ENCODE measurements at regions not wholly inside any gene's neighbourhood (a gene's known extent, or its start where the extent isn't known, plus 50 kb on each side); places are given as distances from the start of the nearest gene placed in this dataset.

DNA sequence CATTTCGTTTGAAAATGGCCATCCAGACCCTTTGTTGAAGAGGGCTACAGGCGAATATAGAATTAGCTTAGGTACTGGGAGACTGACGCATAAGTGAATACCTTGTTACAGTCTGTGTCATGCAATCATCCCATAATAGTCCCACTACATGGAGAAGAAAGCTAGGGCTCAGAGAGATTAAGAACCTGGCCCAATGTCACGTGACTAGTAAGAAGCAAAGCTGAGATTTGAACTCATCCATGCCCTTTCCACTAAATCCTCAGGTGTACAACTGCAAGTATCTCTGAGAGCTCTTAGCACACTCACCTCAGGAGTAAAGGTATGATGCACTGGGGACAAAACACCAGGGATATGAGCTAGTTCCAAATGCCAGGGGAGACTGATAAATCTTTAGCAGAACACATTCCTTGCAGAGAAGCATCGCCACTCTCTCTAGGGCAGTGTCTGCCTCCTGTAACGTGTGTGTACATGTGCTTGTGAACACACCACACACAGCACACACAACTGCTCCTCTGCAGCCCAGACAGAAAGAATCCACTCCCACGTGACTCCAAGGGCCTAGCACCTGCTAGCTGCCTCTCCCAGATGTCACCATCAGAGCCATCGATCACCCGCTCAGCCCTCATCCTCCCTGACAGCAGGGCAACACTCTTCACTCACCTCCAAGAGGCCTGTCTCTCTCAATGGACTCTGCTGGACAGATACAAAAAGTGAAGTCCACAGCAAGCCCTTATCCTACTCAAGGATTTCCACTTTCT lies 402.8 kb downstream of the NXPE2 start:
- FAIRE-seq: no peak
- H3K9me3 ChIP-seq (ENCODE audit: control insufficient read depth, low read depth, low read length): no peaks in the 10 kb centered on the region
- no peak overlapping the region for H2AFZ ChIP-seq (ENCODE audit: control insufficient read depth, low read length)
- TF ChIP-seq EZH2 (IDR thresholded peaks at IDR 0.05; ENCODE audit: low read length): no peak
- TF ChIP-seq, protein P1, sequence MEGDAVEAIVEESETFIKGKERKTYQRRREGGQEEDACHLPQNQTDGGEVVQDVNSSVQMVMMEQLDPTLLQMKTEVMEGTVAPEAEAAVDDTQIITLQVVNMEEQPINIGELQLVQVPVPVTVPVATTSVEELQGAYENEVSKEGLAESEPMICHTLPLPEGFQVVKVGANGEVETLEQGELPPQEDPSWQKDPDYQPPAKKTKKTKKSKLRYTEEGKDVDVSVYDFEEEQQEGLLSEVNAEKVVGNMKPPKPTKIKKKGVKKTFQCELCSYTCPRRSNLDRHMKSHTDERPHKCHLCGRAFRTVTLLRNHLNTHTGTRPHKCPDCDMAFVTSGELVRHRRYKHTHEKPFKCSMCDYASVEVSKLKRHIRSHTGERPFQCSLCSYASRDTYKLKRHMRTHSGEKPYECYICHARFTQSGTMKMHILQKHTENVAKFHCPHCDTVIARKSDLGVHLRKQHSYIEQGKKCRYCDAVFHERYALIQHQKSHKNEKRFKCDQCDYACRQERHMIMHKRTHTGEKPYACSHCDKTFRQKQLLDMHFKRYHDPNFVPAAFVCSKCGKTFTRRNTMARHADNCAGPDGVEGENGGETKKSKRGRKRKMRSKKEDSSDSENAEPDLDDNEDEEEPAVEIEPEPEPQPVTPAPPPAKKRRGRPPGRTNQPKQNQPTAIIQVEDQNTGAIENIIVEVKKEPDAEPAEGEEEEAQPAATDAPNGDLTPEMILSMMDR (optimal IDR thresholded peaks at IDR 0.05 in 1 of 3, IDR thresholded peaks at IDR 0.05 in 1 of 3, conservative IDR thresholded peaks at IDR 0.05 in 1 of 3; ENCODE audit: extremely low read depth in 1 of 3, insufficient read depth in 2 of 3, low read length in 3 of 3): no peak
- no peaks in the 10 kb centered on the region for H3K9me1 ChIP-seq (ENCODE audit: control insufficient read depth, extremely low read depth, insufficient read depth, low read length)
- dilution Hi-C loops (cut with MboI; ENCODE audit: extremely low pct_ligation_motif_present, low sequenced_read_pairs): no loop called here
- no peaks in the 10 kb centered on the region for H3K27me3 ChIP-seq (ENCODE audit: control insufficient read depth, extremely low read depth, insufficient read depth, low read length)
- no peaks in the 10 kb centered on the region for H3K79me2 ChIP-seq (ENCODE audit: control insufficient read depth, insufficient read depth, low read length)
- H3K36me3 ChIP-seq (ENCODE audit: control insufficient read depth in 2 of 2, extremely low read depth in 1 of 2, insufficient read depth in 2 of 2, low read length in 2 of 2): no peaks in the 10 kb centered on the region
- DNase-seq (ENCODE audit: low read depth, low spot score): no peak
- no peak overlapping the region for H3K27ac ChIP-seq (ENCODE audit: control insufficient read depth, insufficient read depth, low read length)
- H4K20me1 ChIP-seq (ENCODE audit: control insufficient read depth, extremely low read depth, insufficient read depth, low read length): no peaks in the 10 kb centered on the region
- H3K4me2 ChIP-seq (ENCODE audit: control insufficient read depth, extremely low read depth, insufficient read depth, low read depth, low read length): no peak overlapping the region
- no peaks in the 10 kb centered on the region for H3K4me1 ChIP-seq (ENCODE audit: control insufficient read depth, extremely low read depth, insufficient read depth, low read length)
- H3K9ac ChIP-seq (ENCODE audit: control insufficient read depth, extremely low read depth, insufficient read depth, low read length): no peak overlapping the region
- H3K4me3 ChIP-seq (ENCODE audit: control insufficient read depth in 2 of 3, extremely low read depth in 1 of 3, insufficient read depth in 2 of 3, low read depth in 1 of 3, low read length in 3 of 3): no peak overlapping the region

- H3K79me2 ChIP-seq (ENCODE audit: control insufficient read depth, insufficient read depth, low read length): no peaks in the 10 kb centered on the region
- FAIRE-seq: no peak
- no peaks in the 10 kb centered on the region for H4K20me1 ChIP-seq (ENCODE audit: control insufficient read depth, extremely low read depth, insufficient read depth, low read length)
- H3K4me3 ChIP-seq (ENCODE audit: control insufficient read depth in 2 of 3, extremely low read depth in 1 of 3, insufficient read depth in 2 of 3, low read depth in 1 of 3, low read length in 3 of 3): no peak overlapping the region
- no peaks in the 10 kb centered on the region for H3K4me1 ChIP-seq (ENCODE audit: control insufficient read depth, extremely low read depth, insufficient read depth, low read length)
- no peaks in the 10 kb centered on the region for H3K9me3 ChIP-seq (ENCODE audit: control insufficient read depth, low read depth, low read length)
- no peak overlapping the region for H3K4me2 ChIP-seq (ENCODE audit: control insufficient read depth, extremely low read depth, insufficient read depth, low read depth, low read length)
- no peak for DNase-seq (ENCODE audit: low read depth, low spot score)
- H2AFZ ChIP-seq (ENCODE audit: control insufficient read depth, low read length): no peak overlapping the region
- no peaks in the 10 kb centered on the region for H3K27me3 ChIP-seq (ENCODE audit: control insufficient read depth, extremely low read depth, insufficient read depth, low read length)
- no peak overlapping the region for H3K9ac ChIP-seq (ENCODE audit: control insufficient read depth, extremely low read depth, insufficient read depth, low read length)
- dilution Hi-C loops (cut with MboI; ENCODE audit: extremely low pct_ligation_motif_present, low sequenced_read_pairs): no loop called here
- no peaks in the 10 kb centered on the region for H3K9me1 ChIP-seq (ENCODE audit: control insufficient read depth, extremely low read depth, insufficient read depth, low read length)
- no peak overlapping the region for H3K27ac ChIP-seq (ENCODE audit: control insufficient read depth, insufficient read depth, low read length)
- TF ChIP-seq, protein P1 (optimal IDR thresholded peaks at IDR 0.05 in 1 of 3, IDR thresholded peaks at IDR 0.05 in 1 of 3, conservative IDR thresholded peaks at IDR 0.05 in 1 of 3; ENCODE audit: extremely low read depth in 1 of 3, insufficient read depth in 2 of 3, low read length in 3 of 3): no peak
- TF ChIP-seq EZH2 (IDR thresholded peaks at IDR 0.05; ENCODE audit: low read length): no peak
- H3K36me3 ChIP-seq (ENCODE audit: control insufficient read depth in 2 of 2, extremely low read depth in 1 of 2, insufficient read depth in 2 of 2, low read length in 2 of 2): no peaks in the 10 kb centered on the region
Observed at GRCh38 chr11:115081972-115082371, 403.6 kb downstream of the NXPE2 start.

Data from keratinocyte (primary cell).